LHCN-M2 (cell line): ENCODE measurements at regions not wholly inside any gene's neighbourhood (a gene's known extent, or its start where the extent isn't known, plus 50 kb on each side); places are given as distances from the start of the nearest gene placed in this dataset.
"Not testable (repeated sequence)": the region's sequence is repeated elsewhere in the genome, so short reads cannot be mapped to it uniquely, and the experiment has no call there.

Experiments used
- DNase-seq: peaks from one replicate; pipeline ENCODE4 v3.0.0-alpha.2; 2012; ENCODE audit warnings: low read depth

- no peak for DNase-seq
These were observed 79.5 kb downstream of the FAM161A start for GRCh38 chr2:61774351-61774750.

GRCh38 chr2:61771904-61772845 lies 81.7 kb downstream of the FAM161A start:
- DNase-seq = no peak

- no peak for DNase-seq
These were observed 83.1 kb downstream of the FAM161A start for GRCh38 chr2:61770746-61771145.

- DNase-seq = no peak
These were observed 83.6 kb downstream of the FAM161A start for GRCh38 chr2:61770298-61770697.

GRCh38 chr2:61769093-61769675 lies 84.7 kb downstream of the FAM161A start:
- no peak for DNase-seq

GRCh38 chr2:61764035-61764800 lies 89.6 kb downstream of the FAM161A start:
- DNase-seq = peak; percentile 97

GRCh38 chr2:61763605-61764034 lies 90.2 kb downstream of the FAM161A start:
- peak; percentile 85 for DNase-seq

- DNase-seq = no peak
These were observed 91.6 kb downstream of the FAM161A start for GRCh38 chr2:61762292-61762691.

GRCh38 chr2:61759718-61760117 lies 94.1 kb downstream of the FAM161A start:
- peak; percentile 71 for DNase-seq

GRCh38 chr2:61759005-61759404 lies 94.9 kb downstream of the FAM161A start:
- peak; percentile 85 for DNase-seq

- DNase-seq = no peak
These were observed 95.7 kb downstream of the FAM161A start for GRCh38 chr2:61758159-61758558.

GRCh38 chr2:61753512-61753911 lies 100.3 kb downstream of the FAM161A start:
- DNase-seq = no peak

GRCh38 chr2:61750624-61751023 lies 103.2 kb downstream of the FAM161A start:
- peak; percentile 40 for DNase-seq

- DNase-seq = no peak
These were observed 110.9 kb downstream of the FAM161A start for GRCh38 chr2:61742955-61743354.

- no peak for DNase-seq
These were observed 116.0 kb downstream of the FAM161A start for GRCh38 chr2:61737841-61738240.

GRCh38 chr2:61736953-61737352 lies 116.9 kb downstream of the FAM161A start:
- DNase-seq = no peak

- DNase-seq = peak; percentile 12
These were observed 120.3 kb downstream of the FAM161A start for GRCh38 chr2:61733563-61733962.

GRCh38 chr2:61732787-61733186 lies 121.1 kb downstream of the FAM161A start:
- DNase-seq = no peak

- peak; percentile 20 for DNase-seq
These were observed 126.1 kb downstream of the FAM161A start for GRCh38 chr2:61727746-61728145.

- no peak for DNase-seq
These were observed 127.2 kb downstream of the FAM161A start for GRCh38 chr2:61726456-61727209.

GRCh38 chr2:61723364-61723763 lies 130.5 kb downstream of the FAM161A start:
- not testable (repeated sequence) for DNase-seq
